ENCODE measurements at regions not wholly inside any gene's neighbourhood (a gene's known extent, or its start where the extent isn't known, plus 50 kb on each side); places are given as distances from the start of the nearest gene placed in this dataset.
"Not testable (repeated sequence)": the region's sequence is repeated elsewhere in the genome, so short reads cannot be mapped to it uniquely, and the experiment has no call there.

- no peak for DNase-seq
Measured at GRCh38 chr5:87115839-87116364, 151.8 kb upstream of the RASA1 start.

- no peak for DNase-seq
Measured at GRCh38 chr5:87116825-87117512, 150.7 kb upstream of the RASA1 start.

GRCh38 chr5:87119588-87119987 is 148.1 kb upstream of the RASA1 start:
- no peak for DNase-seq

GRCh38 chr5:87120518-87121303 is 147.0 kb upstream of the RASA1 start:
- peak; percentile 67 for DNase-seq

- DNase-seq: peak; percentile 83
Measured at GRCh38 chr5:87121304-87122150, 146.2 kb upstream of the RASA1 start.

- no peak for DNase-seq
Measured at GRCh38 chr5:87122151-87122977, 145.3 kb upstream of the RASA1 start.

- no peak for DNase-seq
Measured at GRCh38 chr5:87125766-87126165, 141.9 kb upstream of the RASA1 start.

GRCh38 chr5:87126869-87127268 is 140.8 kb upstream of the RASA1 start:
- DNase-seq: no peak

- DNase-seq: no peak
Measured at GRCh38 chr5:87127426-87127825, 140.3 kb upstream of the RASA1 start.

- no peak for DNase-seq
Measured at GRCh38 chr5:87127956-87128687, 139.6 kb upstream of the RASA1 start.

- DNase-seq: no peak
Measured at GRCh38 chr5:87129046-87129445, 138.6 kb upstream of the RASA1 start.

- no peak for DNase-seq
Measured at GRCh38 chr5:87132696-87133095, 135.0 kb upstream of the RASA1 start.

- DNase-seq: not testable (repeated sequence)
Measured at GRCh38 chr5:87134513-87134912, 133.2 kb upstream of the RASA1 start.

- DNase-seq: no peak
Measured at GRCh38 chr5:87136096-87136495, 131.6 kb upstream of the RASA1 start.

- DNase-seq: no peak
Measured at GRCh38 chr5:87136733-87137132, 130.9 kb upstream of the RASA1 start.

- no peak for DNase-seq
Measured at GRCh38 chr5:87137283-87137682, 130.4 kb upstream of the RASA1 start.

- no peak for DNase-seq
Measured at GRCh38 chr5:87138091-87138805, 129.4 kb upstream of the RASA1 start.

GRCh38 chr5:87139795-87140194 is 127.9 kb upstream of the RASA1 start:
- no peak for DNase-seq

- no peak for DNase-seq
Measured at GRCh38 chr5:87141544-87141943, 126.1 kb upstream of the RASA1 start.

- not testable (repeated sequence) for DNase-seq
Measured at GRCh38 chr5:87145853-87146252, 121.8 kb upstream of the RASA1 start.

- no peak for DNase-seq
Measured at GRCh38 chr5:87147441-87147840, 120.2 kb upstream of the RASA1 start.
